SW 1271 (cell line): ENCODE measurements at regions not wholly inside any gene's neighbourhood (a gene's known extent, or its start where the extent isn't known, plus 50 kb on each side); places are given as distances from the start of the nearest gene placed in this dataset.

Experiments used
- DNase-seq, 2 experiments: peaks; one replicate each; lab custom pipeline; 2025; lab: John Stamatoyannopoulos, UW

- no peak for DNase-seq
Observed at GRCh38 chr5:124421584-124421983, 324.9 kb downstream of the ZNF608 start.

- DNase-seq: no peak
Observed at GRCh38 chr5:124420952-124421351, 325.5 kb downstream of the ZNF608 start.

- DNase-seq: no peak
Observed at GRCh38 chr5:124419531-124419930, 326.9 kb downstream of the ZNF608 start.

GRCh38 chr5:124418390-124418789, 328.0 kb downstream of the ZNF608 start:
- no peak for DNase-seq

GRCh38 chr5:124417196-124417595, 329.2 kb downstream of the ZNF608 start:
- DNase-seq: no peak

- no peak for DNase-seq
Observed at GRCh38 chr5:124416627-124417026, 329.8 kb downstream of the ZNF608 start.

GRCh38 chr5:124414973-124415372, 331.5 kb downstream of the ZNF608 start:
- DNase-seq: no peak

- DNase-seq: no peak
Observed at GRCh38 chr5:124410539-124411488, 335.6 kb downstream of the ZNF608 start.

- DNase-seq: no peak
Observed at GRCh38 chr5:124408738-124409453, 337.5 kb downstream of the ZNF608 start.

GRCh38 chr5:124404796-124405195, 341.6 kb downstream of the ZNF608 start:
- DNase-seq: no peak

GRCh38 chr5:124403281-124403680, 343.2 kb downstream of the ZNF608 start:
- DNase-seq: no peak

GRCh38 chr5:124402144-124402581, 344.3 kb downstream of the ZNF608 start:
- DNase-seq: no peak

GRCh38 chr5:124401476-124402143, 344.8 kb downstream of the ZNF608 start:
- DNase-seq: no peak

- no peak for DNase-seq
Observed at GRCh38 chr5:124399426-124399961, 346.9 kb downstream of the ZNF608 start.

- DNase-seq: no peak
Observed at GRCh38 chr5:124398460-124398859, 348.0 kb downstream of the ZNF608 start.

GRCh38 chr5:124397317-124397716, 349.1 kb downstream of the ZNF608 start:
- DNase-seq: no peak

GRCh38 chr5:124395926-124396325, 350.5 kb downstream of the ZNF608 start:
- no peak for DNase-seq

- no peak for DNase-seq
Observed at GRCh38 chr5:124395287-124395686, 351.2 kb downstream of the ZNF608 start.

GRCh38 chr5:124394700-124395245, 351.7 kb downstream of the ZNF608 start:
- DNase-seq: no peak

- no peak for DNase-seq
Observed at GRCh38 chr5:124393584-124394379, 352.7 kb downstream of the ZNF608 start.

GRCh38 chr5:124383693-124384092, 362.7 kb downstream of the ZNF608 start:
- DNase-seq: no peak
